GM19099 (cell line): ENCODE measurements at regions not wholly inside any gene's neighbourhood (a gene's known extent, or its start where the extent isn't known, plus 50 kb on each side); places are given as distances from the start of the nearest gene placed in this dataset.

ENCODE experiments used
- POLR2A ChIP-seq: IDR thresholded peaks from 3 replicates; pipeline ENCODE4 v1.6.1; 2011; ENCODE audit warnings: low read depth; ENCODE audit not compliant: insufficient read length; ENCODE audit errors: extremely low read depth

GRCh38 chr3:72334681-72335457 lies 513.4 kb downstream of the SHQ1 start:
- no peak for TF ChIP-seq POLR2A

DNA sequence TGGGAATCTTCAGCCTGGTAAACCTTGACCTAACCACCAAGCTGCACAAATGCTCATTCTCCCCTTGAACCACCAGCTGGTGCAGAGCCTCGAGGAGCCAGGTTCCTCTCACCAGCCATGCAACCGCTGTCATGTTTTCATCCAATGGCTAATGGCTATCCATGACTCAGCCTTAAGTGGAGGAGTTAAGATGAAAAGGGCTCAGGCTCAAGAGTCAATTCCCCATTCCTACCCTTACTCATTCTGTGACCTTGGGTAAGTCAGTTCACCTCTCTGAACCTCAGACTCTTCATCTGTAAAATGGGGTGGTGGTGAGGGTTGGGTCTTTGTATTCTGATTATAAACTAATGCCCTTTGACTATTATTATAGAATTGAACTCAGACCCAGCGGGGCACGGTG lies 515.6 kb downstream of the SHQ1 start:
- TF ChIP-seq POLR2A = no peak

- no peak for TF ChIP-seq POLR2A
These were observed 516.2 kb downstream of the SHQ1 start for GRCh38 chr3:72332036-72332435.

GRCh38 chr3:72331076-72331475 lies 517.2 kb downstream of the SHQ1 start:
- TF ChIP-seq POLR2A = no peak

GRCh38 chr3:72329354-72329753 lies 518.9 kb downstream of the SHQ1 start:
- no peak for TF ChIP-seq POLR2A

GRCh38 chr3:72328755-72329277 lies 519.4 kb downstream of the SHQ1 start:
- no peak for TF ChIP-seq POLR2A

DNA sequence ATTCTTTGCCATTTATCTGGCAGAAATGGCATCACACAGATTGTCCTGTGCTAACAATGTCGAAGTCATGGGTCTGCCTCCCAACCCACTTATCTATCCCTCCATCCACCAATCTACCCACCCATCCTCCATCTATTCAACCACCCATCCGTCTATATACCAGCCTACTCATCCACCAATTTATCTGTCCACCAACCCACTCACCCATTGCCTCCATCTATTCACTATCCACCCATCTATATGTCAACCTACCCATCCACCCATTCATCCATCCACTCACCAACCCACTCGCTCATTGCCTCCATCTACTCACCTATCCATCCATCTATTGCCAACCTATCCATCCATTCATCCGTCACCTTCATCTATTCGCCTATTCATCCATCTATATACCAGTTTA lies 521.2 kb downstream of the SHQ1 start:
- TF ChIP-seq POLR2A = no peak

- no peak for TF ChIP-seq POLR2A
These were observed 523.9 kb downstream of the SHQ1 start for GRCh38 chr3:72324253-72324811.

DNA sequence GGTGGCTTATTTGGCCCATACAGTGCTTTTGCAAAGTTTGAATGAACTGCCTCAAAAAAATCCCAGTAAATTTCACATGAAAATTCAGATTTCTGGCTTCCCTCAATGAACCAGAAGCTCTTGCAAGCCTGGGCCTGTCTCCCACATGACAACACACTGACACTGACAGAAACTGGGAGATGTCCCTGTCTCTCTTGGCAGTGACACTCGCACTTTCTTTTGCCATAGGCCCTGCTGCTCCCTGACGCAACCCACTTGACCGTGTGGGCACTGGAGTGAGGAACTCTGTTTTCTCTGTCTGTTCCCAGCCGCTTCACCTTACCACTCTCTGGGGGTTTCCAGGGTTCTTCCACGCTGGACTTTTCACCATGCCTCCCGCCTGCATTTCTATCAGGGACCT lies 524.5 kb downstream of the SHQ1 start:
- no peak for TF ChIP-seq POLR2A

DNA sequence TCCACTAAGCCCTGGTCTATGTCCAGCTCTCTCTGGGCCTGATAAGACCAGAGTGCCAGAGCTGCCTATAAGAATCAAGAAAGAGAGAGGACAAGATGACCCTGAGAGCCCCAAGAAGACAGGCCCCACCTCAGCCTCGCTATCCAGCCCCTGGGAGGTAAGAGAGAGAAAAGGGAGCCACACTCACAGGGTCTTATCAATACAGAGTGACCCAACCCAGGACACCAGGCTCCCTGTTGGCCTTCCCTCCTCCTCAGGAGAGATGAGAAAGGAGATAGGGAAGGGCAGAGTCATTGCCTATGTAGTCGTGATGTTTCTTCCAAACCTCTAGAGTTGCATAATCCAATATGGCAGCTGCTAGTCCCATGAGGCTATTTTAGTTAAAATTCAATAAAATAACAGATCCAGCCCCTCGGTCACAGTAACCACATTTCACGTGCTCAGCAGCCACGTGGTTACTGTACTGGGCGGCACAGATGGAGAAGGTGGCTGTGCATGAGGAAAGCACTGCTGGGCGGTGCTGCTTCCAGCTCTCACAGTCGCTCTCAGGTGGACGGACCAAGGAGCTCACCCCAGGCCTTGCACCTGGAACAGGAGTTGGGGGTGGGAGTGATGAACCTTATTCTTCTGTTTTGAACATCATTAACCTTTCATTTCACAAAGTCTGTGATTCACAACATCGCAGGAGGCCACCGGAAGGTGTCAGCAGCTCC lies 525.8 kb downstream of the SHQ1 start:
- no peak for TF ChIP-seq POLR2A

GRCh38 chr3:72320955-72321303 lies 527.3 kb downstream of the SHQ1 start:
- no peak for TF ChIP-seq POLR2A

- TF ChIP-seq POLR2A = no peak
These were observed 527.9 kb downstream of the SHQ1 start for GRCh38 chr3:72320095-72320954.

- TF ChIP-seq POLR2A = no peak
These were observed 528.8 kb downstream of the SHQ1 start for GRCh38 chr3:72319194-72320094.
